ENCODE measurements at regions not wholly inside any gene's neighbourhood (a gene's known extent, or its start where the extent isn't known, plus 50 kb on each side); places are given as distances from the start of the nearest gene placed in this dataset.

GRCh38 chr9:126144196-126144595, 182.4 kb upstream of the MVB12B start:
- no peaks in the 10 kb centered on the region for H3K4me1 ChIP-seq (replicated peaks; ENCODE audit: insufficient read depth)
- no peaks in the 10 kb centered on the region for H4K20me1 ChIP-seq (ENCODE audit: insufficient read depth)
- no peak overlapping the region for H3K4me3 ChIP-seq
- H2AFZ ChIP-seq: no peak overlapping the region
- BruUV-seq (replicated peaks): no TSS peak
- intact Hi-C loops (cut with micrococcal nuclease; ENCODE audit: unreplicated experiment): no loop called here
- ChIA-PET POLR2A (ENCODE audit: unreplicated experiment) (interaction anchor here (0.6 kb wide), 1 partner anchor 399 kb away, joined by 11 read pairs; no protein-coding TSS in a partner anchor), CTCF (no interaction called here)
- H3K36me3 ChIP-seq (ENCODE audit: low read depth): no peaks in the 10 kb centered on the region
- H3K27ac ChIP-seq: no peak overlapping the region
- no peaks in the 10 kb centered on the region for H3K9me3 ChIP-seq (ENCODE audit: insufficient read depth, low read depth)
- H3K9me2 ChIP-seq (ENCODE audit: insufficient read depth): no peaks in the 10 kb centered on the region
- TF ChIP-seq EZH2 (IDR thresholded peaks at IDR 0.05; ENCODE audit: low read depth) (no peak), CTCF (conservative IDR thresholded peaks at IDR 0.05) (no peak)
- no peak for DNase-seq
- H3K27me3 ChIP-seq (ENCODE audit: insufficient read depth, low read depth): peaks cover 85% of the 10 kb centered on the region
- H3K79me2 ChIP-seq (ENCODE audit: low read depth): no peaks in the 10 kb centered on the region
- no peak overlapping the region for H3K4me2 ChIP-seq
- H3F3A ChIP-seq (ENCODE audit: insufficient read depth, low read depth): no peaks in the 10 kb centered on the region

GRCh38 chr9:126144603-126145456, 181.8 kb upstream of the MVB12B start:
- Histone ChIP-seq H3K27ac (no peak overlapping the region), H3K4me2 (no peak overlapping the region), H3K79me2 (ENCODE audit: low read depth) (no peaks in the 10 kb centered on the region), H4K20me1 (ENCODE audit: insufficient read depth) (no peaks in the 10 kb centered on the region), H3K36me3 (ENCODE audit: low read depth) (no peaks in the 10 kb centered on the region), H3K9me2 (ENCODE audit: insufficient read depth) (no peaks in the 10 kb centered on the region), H3K9me3 (ENCODE audit: insufficient read depth, low read depth) (no peaks in the 10 kb centered on the region), H3K27me3 (ENCODE audit: insufficient read depth, low read depth) (peaks cover 92% of the 10 kb centered on the region), H2AFZ (no peak overlapping the region), H3K4me3 (no peak overlapping the region), H3K4me1 (replicated peaks; ENCODE audit: insufficient read depth) (no peaks in the 10 kb centered on the region), H3F3A (ENCODE audit: insufficient read depth, low read depth) (no peaks in the 10 kb centered on the region)
- intact Hi-C loops (cut with micrococcal nuclease; ENCODE audit: unreplicated experiment): no loop called here
- CTCF ChIA-PET: no interaction called here
- DNase-seq: no peak
- TF ChIP-seq EZH2 (IDR thresholded peaks at IDR 0.05; ENCODE audit: low read depth) (no peak), CTCF (conservative IDR thresholded peaks at IDR 0.05) (no peak)
- POLR2A ChIA-PET (ENCODE audit: unreplicated experiment): no interaction called here
- no TSS peak for BruUV-seq (replicated peaks)

- Histone ChIP-seq H3K79me2 (ENCODE audit: low read depth) (no peaks in the 10 kb centered on the region), H3K9me2 (ENCODE audit: insufficient read depth) (no peaks in the 10 kb centered on the region), H3K9me3 (ENCODE audit: insufficient read depth, low read depth) (no peaks in the 10 kb centered on the region), H3K4me2 (no peak overlapping the region), H3K4me3 (no peak overlapping the region), H4K20me1 (ENCODE audit: insufficient read depth) (no peaks in the 10 kb centered on the region), H3F3A (ENCODE audit: insufficient read depth, low read depth) (no peaks in the 10 kb centered on the region), H3K4me1 (replicated peaks; ENCODE audit: insufficient read depth) (no peaks in the 10 kb centered on the region), H2AFZ (no peak overlapping the region), H3K27me3 (ENCODE audit: insufficient read depth, low read depth) (peaks cover 95% of the 10 kb centered on the region), H3K36me3 (ENCODE audit: low read depth) (no peaks in the 10 kb centered on the region), H3K27ac (no peak overlapping the region)
- no peak for TF ChIP-seq CTCF (conservative IDR thresholded peaks at IDR 0.05)
- ChIA-PET CTCF (interaction anchor here (0.5 kb wide), 1 partner anchor 412 kb away, joined by 16 read pairs; no protein-coding TSS in a partner anchor), POLR2A (ENCODE audit: unreplicated experiment) (no interaction called here)
- intact Hi-C loops (cut with micrococcal nuclease; ENCODE audit: unreplicated experiment): no loop called here
- no peak for DNase-seq
- BruUV-seq (replicated peaks): no TSS peak
Measured at GRCh38 chr9:126145887-126146253, 180.8 kb upstream of the MVB12B start.
